Astrocyte (in vitro differentiated cells and primary cell): ENCODE measurements at regions not wholly inside any gene's neighbourhood (a gene's known extent, or its start where the extent isn't known, plus 50 kb on each side); places are given as distances from the start of the nearest gene placed in this dataset.

ENCODE experiments used
- DNase-seq: peaks from one replicate; pipeline ENCODE4 v3.0.0-alpha.2; 2010; ENCODE audit warnings: low read depth
- FAIRE-seq: peaks from 2 replicates; lab custom pipeline; 2011; peaks lifted over from hg19 to GRCh38; lab: Jason Lieb, UNC
- H2AFZ ChIP-seq: 2 replicates; pipeline ENCODE4 v1.6.0; 2012; ENCODE audit warnings: low read depth, low read length, inconsistent platforms
- H3K27ac ChIP-seq: 2 replicates; pipeline ENCODE4 v1.5.1; 2011; ENCODE audit warnings: low read depth, low read length, inconsistent platforms
- H3K27me3 ChIP-seq: 2 replicates; pipeline ENCODE4 v1.6.0; 2011; ENCODE audit warnings: low read length, inconsistent platforms; ENCODE audit not compliant: insufficient read depth
- H3K36me3 ChIP-seq: 2 replicates; pipeline ENCODE4 v1.5.1; 2011; ENCODE audit warnings: low read length, inconsistent platforms; ENCODE audit not compliant: insufficient read depth
- H3K4me1 ChIP-seq: 2 replicates; pipeline ENCODE4 v1.5.1; 2011; ENCODE audit warnings: low read length, inconsistent platforms; ENCODE audit not compliant: insufficient read depth
- H3K4me2 ChIP-seq: 2 replicates; pipeline ENCODE4 v1.6.0; 2012; ENCODE audit warnings: low read length, inconsistent platforms
- H3K4me3 ChIP-seq: 2 replicates; pipeline ENCODE4 v1.5.1; 2011; ENCODE audit warnings: low read depth, mild to moderate bottlenecking, low read length, inconsistent platforms; ENCODE audit not compliant: insufficient read depth
- H3K79me2 ChIP-seq: 2 replicates; pipeline ENCODE4 v1.6.0; 2012; ENCODE audit warnings: mild to moderate bottlenecking, low read length, inconsistent platforms; ENCODE audit not compliant: insufficient read depth
- H3K9ac ChIP-seq: 2 replicates; pipeline ENCODE4 v1.6.0; 2012; ENCODE audit warnings: mild to moderate bottlenecking, low read length, inconsistent platforms
- H3K9me3 ChIP-seq: 2 replicates; pipeline ENCODE4 v1.5.1; 2012; ENCODE audit warnings: low read depth, mild to moderate bottlenecking, low read length, inconsistent platforms; ENCODE audit not compliant: insufficient read depth
- H4K20me1 ChIP-seq: 2 replicates; pipeline ENCODE4 v1.6.0; 2012; ENCODE audit warnings: low read length, inconsistent platforms; ENCODE audit not compliant: insufficient read depth
- H3K27ac Mint-ChIP-seq: one replicate; pipeline ENCODE4 v1.8.0; 2021; ENCODE audit warnings: mild to moderate bottlenecking, mixed read lengths; ENCODE audit not compliant: unreplicated experiment
- H3K27me3 Mint-ChIP-seq: one replicate; pipeline ENCODE4 v1.8.0; 2021; ENCODE audit warnings: low read depth, mixed read lengths; ENCODE audit not compliant: unreplicated experiment
- H3K36me3 Mint-ChIP-seq: one replicate; pipeline ENCODE4 v1.8.0; 2021; ENCODE audit warnings: low read depth, mixed read lengths; ENCODE audit not compliant: unreplicated experiment
- H3K4me1 Mint-ChIP-seq: one replicate; pipeline ENCODE4 v1.8.0; 2021; ENCODE audit warnings: low read depth, mixed read lengths; ENCODE audit not compliant: unreplicated experiment
- H3K4me3 Mint-ChIP-seq: one replicate; pipeline ENCODE4 v1.8.0; 2021; ENCODE audit warnings: mild to moderate bottlenecking, moderate library complexity, mixed read lengths; ENCODE audit not compliant: unreplicated experiment
- H3K9me3 Mint-ChIP-seq: one replicate; pipeline ENCODE4 v1.8.0; 2021; ENCODE audit warnings: mild to moderate bottlenecking, mixed read lengths; ENCODE audit not compliant: unreplicated experiment
- EZH2 ChIP-seq: IDR thresholded peaks from 2 replicates; pipeline ENCODE4 v1.6.1; 2012; ENCODE audit warnings: mild to moderate bottlenecking, low read length, inconsistent platforms; ENCODE audit not compliant: insufficient read depth
- TF ChIP-seq, protein P1 (sequence below): IDR thresholded peaks from 2 replicates; pipeline ENCODE4 v1.5.1; 2011; ENCODE audit warnings: low read depth, mild to moderate bottlenecking, inconsistent platforms, low read length, moderate library complexity; ENCODE audit not compliant: insufficient read depth

DNA sequence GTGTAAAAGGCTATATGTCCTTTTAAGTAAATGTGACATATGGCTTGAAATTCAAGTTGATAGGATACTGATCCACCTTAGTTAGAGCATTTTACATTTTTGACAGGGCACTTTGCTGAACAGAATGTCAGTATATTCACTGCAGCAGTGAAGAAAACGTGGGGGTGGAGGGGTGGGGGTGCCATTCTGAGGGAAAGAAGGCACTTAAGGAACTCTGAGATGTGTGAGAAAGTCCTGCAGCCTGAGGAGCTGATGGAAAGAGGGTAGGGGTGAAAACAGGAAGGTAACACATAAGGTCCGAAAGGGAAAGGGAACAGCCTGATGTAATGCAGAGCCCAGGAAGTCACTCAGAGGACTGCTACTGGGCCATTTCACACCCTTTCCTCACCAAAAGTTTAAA, 265.5 kb upstream of the GRIP1 start:
- no peak overlapping the region for H3K27ac Mint-ChIP-seq
- peaks cover 16% of the 10 kb centered on the region for H3K4me1 Mint-ChIP-seq
- Histone ChIP-seq H3K36me3 (no peaks in the 10 kb centered on the region), H3K79me2 (no peaks in the 10 kb centered on the region), H3K9ac (no peak overlapping the region), H3K27me3 (peaks cover 2% of the 10 kb centered on the region), H3K4me2 (no peak overlapping the region), H3K4me1 (peaks cover 9% of the 10 kb centered on the region), H3K4me3 (no peak overlapping the region), H2AFZ (no peak overlapping the region), H3K9me3 (no peaks in the 10 kb centered on the region), H4K20me1 (no peaks in the 10 kb centered on the region), H3K27ac (no peak overlapping the region)
- H3K36me3 Mint-ChIP-seq = no peaks in the 10 kb centered on the region
- H3K4me3 Mint-ChIP-seq = no peak overlapping the region
- no peaks in the 10 kb centered on the region for H3K27me3 Mint-ChIP-seq
- H3K9me3 Mint-ChIP-seq = no peaks in the 10 kb centered on the region
- FAIRE-seq (no peak), DNase-seq (no peak)
- TF ChIP-seq, protein P1, sequence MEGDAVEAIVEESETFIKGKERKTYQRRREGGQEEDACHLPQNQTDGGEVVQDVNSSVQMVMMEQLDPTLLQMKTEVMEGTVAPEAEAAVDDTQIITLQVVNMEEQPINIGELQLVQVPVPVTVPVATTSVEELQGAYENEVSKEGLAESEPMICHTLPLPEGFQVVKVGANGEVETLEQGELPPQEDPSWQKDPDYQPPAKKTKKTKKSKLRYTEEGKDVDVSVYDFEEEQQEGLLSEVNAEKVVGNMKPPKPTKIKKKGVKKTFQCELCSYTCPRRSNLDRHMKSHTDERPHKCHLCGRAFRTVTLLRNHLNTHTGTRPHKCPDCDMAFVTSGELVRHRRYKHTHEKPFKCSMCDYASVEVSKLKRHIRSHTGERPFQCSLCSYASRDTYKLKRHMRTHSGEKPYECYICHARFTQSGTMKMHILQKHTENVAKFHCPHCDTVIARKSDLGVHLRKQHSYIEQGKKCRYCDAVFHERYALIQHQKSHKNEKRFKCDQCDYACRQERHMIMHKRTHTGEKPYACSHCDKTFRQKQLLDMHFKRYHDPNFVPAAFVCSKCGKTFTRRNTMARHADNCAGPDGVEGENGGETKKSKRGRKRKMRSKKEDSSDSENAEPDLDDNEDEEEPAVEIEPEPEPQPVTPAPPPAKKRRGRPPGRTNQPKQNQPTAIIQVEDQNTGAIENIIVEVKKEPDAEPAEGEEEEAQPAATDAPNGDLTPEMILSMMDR = no peak
- no peak for TF ChIP-seq EZH2

DNA sequence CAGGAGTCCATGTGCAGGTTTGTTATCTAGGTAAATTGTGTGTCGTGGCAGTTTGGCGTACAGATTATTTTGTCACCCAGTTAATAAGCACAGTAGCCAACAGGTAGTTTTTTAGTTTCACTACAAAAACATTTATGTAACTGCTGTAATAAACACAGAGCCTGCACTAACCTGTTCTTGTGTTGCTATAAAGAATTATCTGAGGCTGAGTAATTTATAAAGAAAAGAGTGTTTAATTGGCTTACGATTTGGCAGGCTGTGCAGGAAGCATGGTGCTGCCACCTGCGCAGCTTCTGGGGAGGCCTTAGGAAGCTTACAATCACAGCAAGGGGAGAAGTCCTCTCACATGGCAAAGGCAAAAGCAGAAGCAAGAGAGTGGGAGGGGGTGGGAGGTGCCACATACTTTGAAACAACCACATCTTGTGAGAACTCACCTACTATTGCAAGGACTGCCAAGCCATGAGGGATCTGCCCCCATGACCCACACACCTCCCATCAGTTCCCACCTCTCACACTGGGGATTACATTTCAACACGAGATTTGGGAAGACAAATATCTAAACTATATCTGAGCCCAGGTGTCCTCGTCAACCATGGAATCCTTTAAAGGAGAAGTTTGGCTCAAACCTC, 266.4 kb upstream of the GRIP1 start:
- H3K27ac Mint-ChIP-seq = no peak overlapping the region
- H3K9me3 Mint-ChIP-seq = no peaks in the 10 kb centered on the region

DNA sequence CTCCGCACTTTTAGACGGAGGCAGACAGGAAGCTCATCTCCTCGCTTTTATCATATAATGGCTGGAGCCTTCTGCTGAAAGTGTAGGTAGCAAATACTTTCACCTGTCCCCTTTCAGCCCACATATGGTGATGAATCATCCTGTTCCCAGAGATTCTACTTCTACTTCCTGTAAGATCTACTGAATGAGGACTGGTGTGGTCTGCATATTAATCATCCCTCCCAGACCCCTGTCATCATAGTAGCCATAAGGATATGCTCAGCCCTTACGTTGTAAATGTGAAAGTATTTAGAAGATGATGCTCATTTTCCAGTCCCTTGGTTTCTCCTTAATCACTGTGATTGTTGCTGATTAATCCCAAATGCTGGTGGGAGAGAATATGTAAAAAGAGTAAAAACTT, 268.2 kb upstream of the GRIP1 start:
- no peaks in the 10 kb centered on the region for H3K36me3 ChIP-seq
- H4K20me1 ChIP-seq = no peaks in the 10 kb centered on the region
- H3K4me1 ChIP-seq = no peaks in the 10 kb centered on the region
- TF ChIP-seq, protein P1 = no peak
- TF ChIP-seq EZH2 = no peak
- Mint-ChIP-seq H3K36me3 (no peaks in the 10 kb centered on the region), H3K4me1 (peaks cover 17% of the 10 kb centered on the region), H3K9me3 (no peaks in the 10 kb centered on the region), H3K27ac (no peak overlapping the region), H3K4me3 (no peak overlapping the region), H3K27me3 (no peaks in the 10 kb centered on the region)
- DNase-seq = peak; percentile 44
- H2AFZ ChIP-seq = no peak overlapping the region
- H3K27me3 ChIP-seq = peaks cover 2% of the 10 kb centered on the region
- no peak overlapping the region for H3K9ac ChIP-seq
- no peak for FAIRE-seq
- H3K4me3 ChIP-seq = no peak overlapping the region
- H3K27ac ChIP-seq = no peak overlapping the region
- H3K9me3 ChIP-seq = no peaks in the 10 kb centered on the region
- no peaks in the 10 kb centered on the region for H3K79me2 ChIP-seq
- no peak overlapping the region for H3K4me2 ChIP-seq

More for the DNA sequence above, 266.4 kb upstream of the GRIP1 start:
- TF ChIP-seq EZH2 = no peak
- TF ChIP-seq, protein P1 = no peak
- Mint-ChIP-seq H3K27me3 (no peaks in the 10 kb centered on the region), H3K4me3 (no peak overlapping the region), H3K4me1 (peaks cover 16% of the 10 kb centered on the region), H3K36me3 (no peaks in the 10 kb centered on the region)
- H3K9me3 ChIP-seq = no peaks in the 10 kb centered on the region
- no peak overlapping the region for H3K4me3 ChIP-seq
- no peaks in the 10 kb centered on the region for H3K79me2 ChIP-seq
- H3K9ac ChIP-seq = no peak overlapping the region
- no peak for FAIRE-seq
- no peaks in the 10 kb centered on the region for H4K20me1 ChIP-seq
- H3K4me2 ChIP-seq = no peak overlapping the region
- peaks cover 2% of the 10 kb centered on the region for H3K27me3 ChIP-seq
- DNase-seq = no peak
- H3K27ac ChIP-seq = no peak overlapping the region
- no peak overlapping the region for H2AFZ ChIP-seq
- peaks cover 5% of the 10 kb centered on the region for H3K4me1 ChIP-seq
- H3K36me3 ChIP-seq = no peaks in the 10 kb centered on the region
